H1 (cell line): ENCODE measurements at regions not wholly inside any gene's neighbourhood (a gene's known extent, or its start where the extent isn't known, plus 50 kb on each side); places are given as distances from the start of the nearest gene placed in this dataset.

Source experiments
- CTCF ChIA-PET: fragments of 300-600 bp; sonication (Branson Sonifier 250); formaldehyde crosslinking; loops from one replicate; lab custom pipeline; 2021; ENCODE audit not compliant: partially characterized antibody; lab: Charles Lee
- POLR2A ChIA-PET: fragments of 300-600 bp; sonication (Branson Sonifier 250); formaldehyde crosslinking; loops from one replicate; lab custom pipeline; 2021; ENCODE audit warnings: inconsistent platforms; ENCODE audit not compliant: partially characterized antibody; lab: Charles Lee
- DNase-seq, 2 experiments: peaks; one replicate each; pipeline versions ENCODE4 v3.0.0 to v3.0.0-alpha.2; 2010 to 2022; ENCODE audit warnings: low spot score in 2 of 2, low read depth in 1 of 2, mixed read lengths in 1 of 2
- FAIRE-seq: peaks from 2 replicates; lab custom pipeline; 2011; peaks lifted over from hg19 to GRCh38; lab: Jason Lieb, UNC
- H2AFZ ChIP-seq: 2 replicates; pipeline ENCODE4 v1.8.1; 2012; ENCODE audit warnings: low read length, inconsistent platforms
- H2AK5ac ChIP-seq: 2 replicates; pipeline ENCODE4 v1.6.1; 2013; ENCODE audit warnings: low read depth, low read length
- H2BK120ac ChIP-seq: replicated peaks from 2 replicates; pipeline ENCODE3; 2013; ENCODE audit warnings: low read depth, low read length, inconsistent platforms
- H2BK12ac ChIP-seq: 2 replicates; pipeline ENCODE4 v1.6.1; 2013; ENCODE audit warnings: low read depth, low read length
- H2BK15ac ChIP-seq: 2 replicates; pipeline ENCODE4 v1.6.1; 2013; ENCODE audit warnings: low read length
- H2BK20ac ChIP-seq: 2 replicates; pipeline ENCODE4 v1.6.1; 2013; ENCODE audit warnings: low read length
- H2BK5ac ChIP-seq: 2 replicates; pipeline ENCODE4 v1.6.1; 2013; ENCODE audit warnings: low read depth, low read length
- H3K14ac ChIP-seq: 2 replicates; pipeline ENCODE4 v1.6.1; 2013; ENCODE audit warnings: inconsistent platforms; ENCODE audit not compliant: insufficient read length
- H3K18ac ChIP-seq: 2 replicates; pipeline ENCODE4 v1.6.1; 2013; ENCODE audit warnings: low read length; ENCODE audit errors: extremely low read depth
- H3K23ac ChIP-seq: 2 replicates; pipeline ENCODE4 v1.6.1; 2013; ENCODE audit warnings: inconsistent platforms; ENCODE audit not compliant: insufficient read length
- H3K23me2 ChIP-seq: 2 replicates; pipeline ENCODE4 v1.6.1; 2013; ENCODE audit warnings: low read depth, low read length
- H3K27ac ChIP-seq: 2 replicates; pipeline ENCODE4 v1.6.1; 2011; ENCODE audit warnings: low read depth, low read length, inconsistent platforms
- H3K27me3 ChIP-seq, 4 experiments: replicated peaks in 1 of 4; 1 replicate in 1 of 4; 2 replicates in 3 of 4; pipeline versions ENCODE4 v1.6.1 to v1.8.1; 2011 to 2013; ENCODE audit warnings: low read length in 3 of 4, mild to moderate bottlenecking in 3 of 4, inconsistent platforms in 2 of 4, mixed read lengths in 2 of 4, moderate library complexity in 1 of 4; ENCODE audit not compliant: control insufficient read depth in 3 of 4, insufficient read depth in 3 of 4; ENCODE audit errors: extremely low read depth in 1 of 4
- H3K36me3 ChIP-seq, 4 experiments: 2 replicates each; pipeline versions ENCODE4 v1.6.1 to v1.8.1; 2011 to 2013; ENCODE audit warnings: mild to moderate bottlenecking in 4 of 4, low read length in 3 of 4, moderate library complexity in 2 of 4, control low read depth in 1 of 4, inconsistent platforms in 1 of 4; ENCODE audit not compliant: insufficient read depth in 4 of 4, control insufficient read depth in 2 of 4
- H3K4ac ChIP-seq: replicated peaks from 2 replicates; pipeline ENCODE3; 2013; ENCODE audit warnings: low read length, low read depth, mixed read lengths, inconsistent platforms; ENCODE audit not compliant: insufficient read length
- H3K4me1 ChIP-seq, 4 experiments: replicated peaks in 1 of 4; 1 replicate in 1 of 4; 2 replicates in 3 of 4; pipeline versions ENCODE4 v1.6.1 to v1.8.1; 2011 to 2013; ENCODE audit warnings: low read length in 3 of 4, inconsistent platforms in 2 of 4, mixed read lengths in 1 of 4; ENCODE audit not compliant: insufficient read depth in 4 of 4, control insufficient read depth in 3 of 4
- H3K4me2 ChIP-seq, 2 experiments: 2 replicates each; pipeline versions ENCODE4 v1.6.1 to v1.8.1; 2011 to 2013; ENCODE audit warnings: low read depth in 2 of 2, low read length in 2 of 2, control low read depth in 1 of 2, inconsistent platforms in 1 of 2, mild to moderate bottlenecking in 1 of 2; ENCODE audit not compliant: insufficient read depth in 1 of 2
- H3K4me3 ChIP-seq, 4 experiments: fragments of 200-600, 300-600 bp in 1 of 4; sonication (generic), shearing (Covaris generic), sonication (Bioruptor Twin) in 1 of 4; 2 replicates each; pipeline versions ENCODE4 v1.5.1 to v1.8.1; 2011 to 2016; ENCODE audit warnings: low read length in 4 of 4, low read depth in 3 of 4, control low read depth in 2 of 4, inconsistent platforms in 2 of 4, mild to moderate bottlenecking in 2 of 4, mixed read lengths in 1 of 4, moderate library complexity in 1 of 4; ENCODE audit not compliant: insufficient read depth in 2 of 4; ENCODE audit errors: extremely low read depth in 1 of 4
- H3K56ac ChIP-seq: replicated peaks from 2 replicates; pipeline ENCODE3; 2013; ENCODE audit warnings: low read depth, mild to moderate bottlenecking, mixed read lengths, low read length, inconsistent platforms; ENCODE audit not compliant: insufficient read length
- H3K79me1 ChIP-seq: 2 replicates; pipeline ENCODE4 v1.6.1; 2013; ENCODE audit warnings: low read depth, low read length, control low read depth
- H3K79me2 ChIP-seq, 2 experiments: 2 replicates each; pipeline versions ENCODE4 v1.6.1 to v1.8.1; 2012 to 2013; ENCODE audit warnings: low read length in 2 of 2, mild to moderate bottlenecking in 2 of 2, inconsistent platforms in 1 of 2; ENCODE audit not compliant: insufficient read depth in 2 of 2, control insufficient read depth in 1 of 2
- H3K9ac ChIP-seq, 4 experiments: replicated peaks in 1 of 4; 1 replicate in 1 of 4; 2 replicates in 3 of 4; pipeline versions ENCODE4 v1.6.1 to v1.8.1; 2011 to 2013; ENCODE audit warnings: low read depth in 3 of 4, low read length in 3 of 4, control low read depth in 2 of 4, mild to moderate bottlenecking in 2 of 4, moderate library complexity in 2 of 4, inconsistent platforms in 1 of 4; ENCODE audit errors: extremely low read depth in 1 of 4
- H3K9me3 ChIP-seq, 2 experiments: 2 replicates each; pipeline versions ENCODE4 v1.6.1 to v1.8.1; 2012 to 2013; ENCODE audit warnings: mild to moderate bottlenecking in 2 of 2, moderate library complexity in 2 of 2, control low read depth in 1 of 2, inconsistent platforms in 1 of 2, low read depth in 1 of 2, low read length in 1 of 2, mixed read lengths in 1 of 2; ENCODE audit not compliant: insufficient read depth in 2 of 2
- H4K20me1 ChIP-seq, 2 experiments: replicated peaks in 1 of 2; 2 replicates each; pipeline versions ENCODE3 to v1.8.1; 2011 to 2013; ENCODE audit warnings: inconsistent platforms in 2 of 2, low read length in 2 of 2, mild to moderate bottlenecking in 1 of 2; ENCODE audit not compliant: insufficient read depth in 2 of 2, control insufficient read depth in 1 of 2
- H4K5ac ChIP-seq: 2 replicates; pipeline ENCODE4 v1.6.1; 2013; ENCODE audit warnings: low read length, low read depth, mixed read lengths, inconsistent platforms; ENCODE audit not compliant: insufficient read length
- H4K8ac ChIP-seq: 2 replicates; pipeline ENCODE4 v1.8.0; 2013; ENCODE audit warnings: mild to moderate bottlenecking, moderate library complexity, low read length, inconsistent platforms; ENCODE audit not compliant: insufficient read depth; ENCODE audit errors: extremely low read depth
- H4K91ac ChIP-seq: replicated peaks from 2 replicates; pipeline ENCODE3; 2013; ENCODE audit warnings: low read length, mixed read lengths, inconsistent platforms; ENCODE audit not compliant: insufficient read length
- BCL11A ChIP-seq, 2 experiments: IDR thresholded peaks; one replicate each; pipeline ENCODE4 v1.6.1; 2011; ENCODE audit warnings: low read depth in 2 of 2, low read length in 2 of 2, mild to moderate bottlenecking in 2 of 2
- CREB1 ChIP-seq: IDR thresholded peaks from 2 replicates; pipeline ENCODE4 v1.6.1; 2012; ENCODE audit warnings: inconsistent platforms
- EGR1 ChIP-seq: IDR thresholded peaks from 2 replicates; pipeline ENCODE4 v1.6.1; 2011; ENCODE audit warnings: low read depth, low read length, borderline replicate concordance
- FOSL1 ChIP-seq: IDR thresholded peaks from 2 replicates; pipeline ENCODE4 v1.6.1; 2011; ENCODE audit warnings: mild to moderate bottlenecking, low read depth, low read length, moderate library complexity; ENCODE audit not compliant: insufficient read depth
- GABPA ChIP-seq: IDR thresholded peaks from 2 replicates; pipeline ENCODE4 v1.6.1; 2011; ENCODE audit warnings: mild to moderate bottlenecking, low read length, moderate library complexity, borderline replicate concordance; ENCODE audit not compliant: insufficient read depth
- HDAC6 ChIP-seq: IDR thresholded peaks from one replicate; pipeline ENCODE4 v1.7.1; 2012; ENCODE audit warnings: low read depth, mild to moderate bottlenecking, inconsistent platforms, low read length, moderate library complexity
- JUN ChIP-seq: IDR thresholded peaks from 2 replicates; pipeline ENCODE4 v1.6.1; 2011; ENCODE audit warnings: low read depth, mild to moderate bottlenecking, improper control_type of control experiment, low read length
- KDM1A ChIP-seq: fragments of 200-600, 300-600 bp; sonication (generic); IDR thresholded peaks from 2 replicates; pipeline ENCODE4 v1.7.1; 2016; ENCODE audit warnings: mild to moderate bottlenecking, low read length, borderline replicate concordance
- KDM4A ChIP-seq: IDR thresholded peaks from one replicate; pipeline ENCODE4 v1.7.1; 2012; ENCODE audit warnings: low read depth, mild to moderate bottlenecking, moderate library complexity, low read length, inconsistent platforms; ENCODE audit not compliant: severe bottlenecking
- KDM5A ChIP-seq: fragments of 200-600 bp; IDR thresholded peaks from 2 replicates; pipeline ENCODE4 v1.7.1; 2012; ENCODE audit warnings: mild to moderate bottlenecking, low read length, inconsistent platforms, mixed read lengths
- MAFK ChIP-seq: IDR thresholded peaks from 2 replicates; pipeline ENCODE4 v1.6.1; 2012; ENCODE audit warnings: low read depth, mild to moderate bottlenecking, improper control_type of control experiment, low read length
- SIN3A ChIP-seq, 2 experiments: IDR thresholded peaks in 1 of 2; conservative IDR thresholded peaks in 1 of 2; 2 replicates each; pipeline ENCODE4 v1.6.1; 2011 to 2012; ENCODE audit warnings: low read length in 2 of 2, improper control_type of control experiment in 1 of 2, low read depth in 1 of 2, mild to moderate bottlenecking in 1 of 2
- YY1 ChIP-seq: IDR thresholded peaks from 2 replicates; pipeline ENCODE4 v1.6.1; 2011; ENCODE audit warnings: low read depth, mild to moderate bottlenecking, low read length
- TF ChIP-seq, protein P1 (sequence below): IDR thresholded peaks from 2 replicates; pipeline ENCODE4 v1.6.1; 2012; ENCODE audit warnings: low read length, inconsistent platforms
- TF ChIP-seq, protein P2 (sequence below): IDR thresholded peaks from 2 replicates; pipeline ENCODE4 v1.6.1; 2012; ENCODE audit warnings: inconsistent platforms

DNA sequence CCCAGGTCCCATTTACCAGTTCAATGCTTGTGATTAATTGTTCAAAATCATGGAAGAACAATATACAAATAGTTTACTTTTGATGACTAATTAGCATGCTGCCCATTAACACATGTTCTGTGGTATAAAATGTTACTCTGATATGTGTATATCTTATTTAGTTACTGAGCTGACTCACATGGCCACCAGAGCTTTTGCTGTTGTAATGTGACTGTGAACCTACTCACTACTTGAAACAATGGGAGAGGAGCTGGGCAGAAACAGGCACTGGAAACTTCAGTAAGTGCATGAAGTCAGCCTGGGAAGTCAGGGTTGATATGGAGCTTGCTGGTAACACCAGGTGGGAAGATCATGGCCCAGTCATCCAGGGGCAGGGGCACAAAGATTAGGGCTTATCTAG is 72.7 kb upstream of the MAD2L1 start:
- Histone ChIP-seq H2AK5ac (no peak overlapping the region), H3K36me3 (no peaks in the 10 kb centered on the region), H4K20me1 (no peaks in the 10 kb centered on the region), H3K9ac (no peak overlapping the region), H3K79me2 (no peaks in the 10 kb centered on the region), H3K23me2 (no peaks in the 10 kb centered on the region), H3K4me2 (no peak overlapping the region), H2BK15ac (no peak overlapping the region), H2AFZ (no peak overlapping the region), H3K4me3 (no peak overlapping the region), H2BK120ac (no peak overlapping the region), H3K9me3 (no peaks in the 10 kb centered on the region), H3K79me1 (no peaks in the 10 kb centered on the region), H2BK20ac (no peak overlapping the region), H3K18ac (no peak overlapping the region), H2BK5ac (no peak overlapping the region), H2BK12ac (no peak overlapping the region), H3K56ac (no peak overlapping the region), H4K5ac (no peak overlapping the region), H3K23ac (no peak overlapping the region), H4K91ac (no peak overlapping the region), H3K27me3 (no peaks in the 10 kb centered on the region), H3K14ac (no peak overlapping the region), H3K27ac (no peak overlapping the region), H4K8ac (no peak overlapping the region), H3K4me1 (no peaks in the 10 kb centered on the region), H3K4ac (no peak overlapping the region)
- POLR2A ChIA-PET = no interaction called here
- CTCF ChIA-PET = interaction anchor here (1.1 kb wide), 1 partner anchor 16 kb away, joined by 3 read pairs; no protein-coding TSS in a partner anchor
- FAIRE-seq = no peak
- no peak for DNase-seq
- TF ChIP-seq CREB1 (no peak), EGR1 (no peak), MAFK (no peak), SIN3A (conservative IDR thresholded peaks at IDR 0.05 in 1 of 2, IDR thresholded peaks at IDR 0.05 in 1 of 2; ENCODE audit: low read depth in 1 of 2, low read length in 2 of 2) (no peak), KDM1A (no peak), HDAC6 (no peak), GABPA (no peak), KDM4A (no peak), YY1 (no peak), KDM5A (no peak), JUN (no peak), FOSL1 (no peak), BCL11A (IDR thresholded peaks at IDR 0.05; ENCODE audit: low read depth in 2 of 2, low read length in 2 of 2) (no peak)
- TF ChIP-seq, protein P1, sequence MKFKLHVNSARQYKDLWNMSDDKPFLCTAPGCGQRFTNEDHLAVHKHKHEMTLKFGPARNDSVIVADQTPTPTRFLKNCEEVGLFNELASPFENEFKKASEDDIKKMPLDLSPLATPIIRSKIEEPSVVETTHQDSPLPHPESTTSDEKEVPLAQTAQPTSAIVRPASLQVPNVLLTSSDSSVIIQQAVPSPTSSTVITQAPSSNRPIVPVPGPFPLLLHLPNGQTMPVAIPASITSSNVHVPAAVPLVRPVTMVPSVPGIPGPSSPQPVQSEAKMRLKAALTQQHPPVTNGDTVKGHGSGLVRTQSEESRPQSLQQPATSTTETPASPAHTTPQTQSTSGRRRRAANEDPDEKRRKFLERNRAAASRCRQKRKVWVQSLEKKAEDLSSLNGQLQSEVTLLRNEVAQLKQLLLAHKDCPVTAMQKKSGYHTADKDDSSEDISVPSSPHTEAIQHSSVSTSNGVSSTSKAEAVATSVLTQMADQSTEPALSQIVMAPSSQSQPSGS = no peak
- TF ChIP-seq, protein P2, sequence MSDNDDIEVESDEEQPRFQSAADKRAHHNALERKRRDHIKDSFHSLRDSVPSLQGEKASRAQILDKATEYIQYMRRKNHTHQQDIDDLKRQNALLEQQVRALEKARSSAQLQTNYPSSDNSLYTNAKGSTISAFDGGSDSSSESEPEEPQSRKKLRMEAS = no peak
